GM12878 (cell line): ENCODE measurements at regions not wholly inside any gene's neighbourhood (a gene's known extent, or its start where the extent isn't known, plus 50 kb on each side); places are given as distances from the start of the nearest gene placed in this dataset.

Experiments used
- ATAC-seq: fragments of 200-7000 bp; cut with Tn5 transposase; 3 replicates; pipeline ENCODE4 v1.9.1; 2020; ENCODE audit warnings: mild to moderate bottlenecking, moderate library complexity
- BruUV-seq: library from RNA; stranded (reverse); fragments of 400-500 nt; replicated peaks from 2 replicates; lab custom pipeline; 2021; lab: Mats Ljungman, UMichigan
- CTCF ChIA-PET: fragments of 300-600 bp; sonication (Branson Sonifier 250); formaldehyde crosslinking; extraction: SDS; loops from one replicate; lab custom pipeline; 2021; ENCODE audit warnings: inconsistent platforms; lab: Yijun Ruan, JAX
- POLR2A ChIA-PET: fragments of 350-600 bp; formaldehyde crosslinking; extraction: SDS; loops from one replicate; lab custom pipeline; 2021; ENCODE audit warnings: inconsistent platforms; lab: Charles Lee
- RAD21 ChIA-PET: fragments of 300-600 bp; sonication (Branson Sonifier 250); formaldehyde crosslinking; loops from one replicate; lab custom pipeline; 2023; ENCODE audit warnings: antibody characterized with exemption; ENCODE audit not compliant: unreplicated experiment; lab: Charles Lee
- SMC1A ChIA-PET: fragments of 300-600 bp; sonication (Branson Sonifier 250); formaldehyde crosslinking; loops from one replicate; lab custom pipeline; 2023; ENCODE audit not compliant: unreplicated experiment, uncharacterized antibody; lab: Charles Lee
- DNase-seq: peaks from one replicate; pipeline ENCODE4 v3.0.0-alpha.2; 2011; ENCODE audit warnings: low read depth, low spot score
- FAIRE-seq: peaks from 3 replicates; lab custom pipeline; 2011; peaks lifted over from hg19 to GRCh38; lab: Jason Lieb, UNC
- H2AFZ ChIP-seq: 2 replicates; pipeline ENCODE4 v1.6.0; 2011; ENCODE audit warnings: low read depth, low read length, control low read depth; ENCODE audit not compliant: control insufficient read depth
- H3K27ac ChIP-seq: 2 replicates; pipeline ENCODE4 v1.5.1; 2011; ENCODE audit warnings: control low read depth; ENCODE audit not compliant: control insufficient read depth, insufficient read depth
- H3K27me3 ChIP-seq, 2 experiments: replicated peaks in 1 of 2; 2 replicates each; pipeline versions ENCODE4 v1.6.0 to v1.6.1; 2011; ENCODE audit warnings: low read length in 1 of 2; ENCODE audit not compliant: control insufficient read depth in 2 of 2, insufficient read depth in 2 of 2
- H3K36me3 ChIP-seq, 2 experiments: 2 replicates each; pipeline ENCODE4 v1.5.1; 2011; ENCODE audit warnings: low read length in 1 of 2; ENCODE audit not compliant: control insufficient read depth in 2 of 2, insufficient read depth in 2 of 2
- H3K4me1 ChIP-seq: 2 replicates; pipeline ENCODE4 v1.6.1; 2011; ENCODE audit warnings: mild to moderate bottlenecking, low read length, moderate library complexity, mixed read lengths; ENCODE audit not compliant: control insufficient read depth, insufficient read depth
- H3K4me2 ChIP-seq: 2 replicates; pipeline ENCODE4 v1.6.0; 2011; ENCODE audit warnings: control low read depth; ENCODE audit not compliant: control insufficient read depth, insufficient read depth
- H3K4me3 ChIP-seq: fragments of 200-600 bp; sonication (generic); 2 replicates; pipeline ENCODE4 v1.5.1; 2016
- H3K79me2 ChIP-seq: 2 replicates; pipeline ENCODE4 v1.6.0; 2011; ENCODE audit warnings: low read length; ENCODE audit not compliant: control insufficient read depth, insufficient read depth
- H3K9ac ChIP-seq: 2 replicates; pipeline ENCODE4 v1.8.0; 2011; ENCODE audit warnings: low read length, control low read depth, mixed read lengths; ENCODE audit not compliant: control insufficient read depth, insufficient read depth
- H3K9me3 ChIP-seq: replicated peaks from 3 replicates; pipeline ENCODE4 v1.5.1; 2011; ENCODE audit warnings: mild to moderate bottlenecking, low read length; ENCODE audit not compliant: control insufficient read depth, insufficient read depth
- H4K20me1 ChIP-seq: 2 replicates; pipeline ENCODE4 v1.6.0; 2011; ENCODE audit not compliant: control insufficient read depth, insufficient read depth
- BRCA1 ChIP-seq: IDR thresholded peaks from 2 replicates; pipeline ENCODE4 v1.6.1; 2011; ENCODE audit warnings: low read depth, low read length, improper control_type of control experiment
- HDAC2 ChIP-seq: fragments of 200-600 bp; sonication (generic); IDR thresholded peaks from 2 replicates; pipeline ENCODE4 v1.6.1; 2017
- HDGF ChIP-seq: fragments of 450-650 bp; IDR thresholded peaks from 2 replicates; pipeline ENCODE4 v1.6.1; 2016; ENCODE audit warnings: antibody characterized with exemption
- MAX ChIP-seq: IDR thresholded peaks from 2 replicates; pipeline ENCODE4 v1.6.1; 2012; ENCODE audit warnings: low read depth, low read length, improper control_type of control experiment
- NRF1 ChIP-seq: conservative IDR thresholded peaks from 2 replicates; pipeline ENCODE4 v1.6.1; 2011; ENCODE audit warnings: mild to moderate bottlenecking, low read depth, low read length, improper control_type of control experiment
- PKNOX1 ChIP-seq: fragments of 450-650 bp; IDR thresholded peaks from 2 replicates; pipeline ENCODE4 v1.6.1; 2016; ENCODE audit warnings: mild to moderate bottlenecking
- SMAD5 ChIP-seq: IDR thresholded peaks from 2 replicates; pipeline ENCODE4 v1.6.1; 2016; ENCODE audit warnings: antibody characterized with exemption, low read depth
- SREBF1 ChIP-seq: IDR thresholded peaks from 2 replicates; pipeline ENCODE4 v1.6.1; 2012; ENCODE audit warnings: mild to moderate bottlenecking, low read length
- TARDBP ChIP-seq: IDR thresholded peaks from 2 replicates; pipeline ENCODE4 v1.6.1; 2016; ENCODE audit warnings: borderline replicate concordance
- TBL1XR1 ChIP-seq: IDR thresholded peaks from 2 replicates; pipeline ENCODE4 v1.6.1; 2012; ENCODE audit warnings: low read depth, low read length, improper control_type of control experiment
- ZBTB11 ChIP-seq: fragments of 450-650 bp; formaldehyde crosslinking; IDR thresholded peaks from 2 replicates; pipeline ENCODE4 v1.5.0; 2022; ENCODE audit warnings: mild to moderate bottlenecking, missing genetic modification characterization
- ZZZ3 ChIP-seq: IDR thresholded peaks from 2 replicates; pipeline ENCODE4 v1.6.1; 2011; ENCODE audit warnings: low read depth; ENCODE audit not compliant: control insufficient read depth, insufficient read length
- WGBS: methylation state at CpG from one replicate; pipeline ENCODE4 v1.1.6; 2016; ENCODE audit warnings: low lambda C conversion rate; ENCODE audit not compliant: insufficient replicate concordance, insufficient coverage; ENCODE audit errors: missing lambda C conversion rate; 5-methylcytosine and 5-hydroxymethylcytosine counted together
- in situ Hi-C: fragments of 300-500 bp; cut with MboI; formaldehyde crosslinking; loops from 9 replicates; pipeline ENCODE4 v1.14.3; 2018; ENCODE audit warnings: mixed read lengths
- intact Hi-C: fragments of 100-400 bp; cut with micrococcal nuclease; formaldehyde crosslinking; loops from one replicate; pipeline ENCODE4 v1.14.2; 2022; ENCODE audit not compliant: unreplicated experiment

GRCh38 chr10:129366450-129366849 lies 100.6 kb upstream of the MGMT start:
- intact Hi-C loops (no loop called here), in situ Hi-C loops (no loop called here)
- H3K27me3 ChIP-seq, result no peaks in the 10 kb centered on the region
- H4K20me1 ChIP-seq, result no peaks in the 10 kb centered on the region
- no peak overlapping the region for H3K9ac ChIP-seq
- no peaks in the 10 kb centered on the region for H3K79me2 ChIP-seq
- ChIA-PET RAD21 (no interaction called here), CTCF (no interaction called here), POLR2A (no interaction called here), SMC1A (no interaction called here)
- no peak overlapping the region for H3K27ac ChIP-seq
- no peaks in the 10 kb centered on the region for H3K9me3 ChIP-seq
- no peak overlapping the region for H3K4me3 ChIP-seq
- no peak overlapping the region for H2AFZ ChIP-seq
- FAIRE-seq (no peak), ATAC-seq (no peak), DNase-seq (no peak)
- no peaks in the 10 kb centered on the region for H3K36me3 ChIP-seq
- WGBS, result 69% methylated on average over 3 of the region's 3 CpGs
- H3K4me2 ChIP-seq, result no peak overlapping the region
- BruUV-seq, result no TSS peak
- TF ChIP-seq SREBF1 (no peak), NRF1 (no peak)
- H3K4me1 ChIP-seq, result no peaks in the 10 kb centered on the region

- DNase-seq, result no peak
- Histone ChIP-seq H3K27me3 (0 out of 4 replicates have a peak, but pooled peaks cover 0 to 2% of the 10 kb centered on the region in 2 experiments), H3K9me3 (no peaks in the 10 kb centered on the region), H3K4me2 (no peak overlapping the region), H3K4me3 (no peak overlapping the region), H3K79me2 (no peaks in the 10 kb centered on the region), H3K9ac (no peak overlapping the region), H3K27ac (no peak overlapping the region), H3K36me3 (no peaks in the 10 kb centered on the region), H3K4me1 (no peaks in the 10 kb centered on the region), H2AFZ (no peak overlapping the region), H4K20me1 (no peaks in the 10 kb centered on the region)
- WGBS, result 14% methylated on average over 10 of the region's 10 CpGs
- ChIA-PET POLR2A (no interaction called here), CTCF (no interaction called here), RAD21 (no interaction called here), SMC1A (no interaction called here)
- FAIRE-seq, result no peak
- in situ Hi-C loops (no loop called here), intact Hi-C loops (no loop called here)
- no TSS peak for BruUV-seq
- no peak for ATAC-seq
- no peak for TF ChIP-seq ZZZ3
- no peak for TF ChIP-seq MAX
- no peak for TF ChIP-seq BRCA1
- no peak for TF ChIP-seq SMAD5
- no peak for TF ChIP-seq TARDBP
- TF ChIP-seq HDAC2, result no peak
- no peak for TF ChIP-seq PKNOX1
- TF ChIP-seq TBL1XR1, result no peak
- no peak for TF ChIP-seq HDGF
- no peak for TF ChIP-seq ZBTB11 (CRISPR knock-in tag)
Observed at GRCh38 chr10:129369566-129369965, 97.5 kb upstream of the MGMT start.
